Right lobe of liver (tissue), 6 donors: ENCODE measurements at regions not wholly inside any gene's neighbourhood (a gene's known extent, or its start where the extent isn't known, plus 50 kb on each side); places are given as distances from the start of the nearest gene placed in this dataset.
A peak's percentile ranks its signal among the peaks of the same experiment; 100 is the strongest.

ENCODE experiments used
- ATAC-seq, 4 donors: fragments of 200-7000 bp; cut with Tn5 transposase; one replicate each; pipeline ENCODE4 v1.9.1; 2020; ENCODE audit warnings: mild to moderate bottlenecking in 4 of 4, moderate library complexity in 4 of 4
- DNase-seq, 3 donors: peaks; one replicate each; pipeline ENCODE4 v3.0.0-alpha.2; 2020
- H3K27ac ChIP-seq, 3 donors: fragments of 200-600 bp; one replicate each; pipeline ENCODE4 v1.8.0; 2022
- H3K27me3 ChIP-seq, 2 donors: fragments of 200-600 bp; one replicate each; pipeline ENCODE4 v1.8.0; 2022
- H3K36me3 ChIP-seq, 4 donors: fragments of 200-600 bp; sonication (generic) in 1 of 4; one replicate each; pipeline versions ENCODE4 v1.5.1 to v1.8.0; 2017 to 2022; ENCODE audit warnings: control low read depth in 1 of 4
- H3K4me1 ChIP-seq, 4 donors: fragments of 200-600 bp; sonication (generic) in 1 of 4; one replicate each; pipeline versions ENCODE4 v1.5.1 to v1.8.0; 2017 to 2022; ENCODE audit warnings: control low read depth in 1 of 4
- H3K4me3 ChIP-seq, 3 donors: fragments of 200-600 bp; one replicate each; pipeline ENCODE4 v1.8.0; 2022
- H3K9me3 ChIP-seq, 4 donors: fragments of 200-600 bp; sonication (generic) in 1 of 4; one replicate each; pipeline versions ENCODE4 v1.5.1 to v1.8.0; 2017 to 2022; ENCODE audit warnings: control low read depth in 1 of 4
- POLR2A ChIP-seq: fragments of 450-650 bp; IDR thresholded peaks from one replicate; pipeline ENCODE4 v1.6.1; 2017; ENCODE audit warnings: antibody characterized with exemption, mild to moderate bottlenecking
- WGBS: methylation state at CpG from one replicate; pipeline ENCODE4 v1.1.6; 2018; ENCODE audit warnings: low coverage, low lambda C conversion rate; ENCODE audit not compliant: insufficient coverage; ENCODE audit errors: missing lambda C conversion rate; 5-methylcytosine and 5-hydroxymethylcytosine counted together
- intact Hi-C, 2 donors: fragments of 100-400 bp; cut with DNase I; formaldehyde crosslinking; loops; one replicate each; pipeline versions ENCODE4 v1.11.2 to v1.14.1; 2022
- TF ChIP-seq, protein P1 (sequence below), 4 donors: fragments of 200-600 bp in 3 of 4; fragments of 450-650 bp in 1 of 4; IDR thresholded peaks; one replicate each; pipeline versions ENCODE4 v1.5.1 to v1.8.0; 2016 to 2022; ENCODE audit warnings: antibody characterized with exemption in 4 of 4, mild to moderate bottlenecking in 2 of 4
- donor health status: DM: no; HTN: yes; CAD: no.
- donor health status: DM: no; HTN: no; CAD: no.
- donor health status: DM: no; HTN: no; CAD: no.
- donor health status: DM: no; HTN: yes; CAD: no.
- donor health status: DM: no; HTN: yes; CAD: no.

DNA sequence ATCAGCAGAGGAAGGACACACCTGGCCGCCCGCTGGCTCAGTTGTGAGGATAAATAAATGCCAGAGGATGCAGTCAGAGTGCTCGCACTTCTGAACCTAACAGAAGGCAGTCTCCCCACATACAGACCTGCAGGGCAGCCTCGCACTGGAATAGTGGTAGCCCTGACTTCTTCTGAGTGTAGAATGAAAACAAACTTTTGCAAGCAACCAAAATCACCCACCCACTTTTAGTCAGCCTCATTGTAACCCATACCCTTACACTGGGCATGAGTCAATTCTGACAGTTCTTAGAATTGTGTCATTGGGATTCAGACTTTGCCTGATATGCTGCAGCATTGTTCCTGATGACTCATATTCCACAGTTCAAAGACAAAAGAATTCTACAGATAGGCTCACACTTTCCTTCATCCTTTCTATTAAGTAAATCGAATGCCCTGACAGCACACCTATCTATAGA is 167.0 kb upstream of the CDK1 start:
- ATAC-seq (peak in 1 of 4 donors; percentile 82), DNase-seq (no peak)
- Histone ChIP-seq H3K27me3 (no peaks in the 10 kb centered on the region), H3K4me1 (no peaks in the 10 kb centered on the region), H3K4me3 (no peak overlapping the region), H3K36me3 (no peaks in the 10 kb centered on the region), H3K9me3 (no peaks in the 10 kb centered on the region), H3K27ac (no peak overlapping the region)
- TF ChIP-seq POLR2A, result no peak
- TF ChIP-seq, protein P1, sequence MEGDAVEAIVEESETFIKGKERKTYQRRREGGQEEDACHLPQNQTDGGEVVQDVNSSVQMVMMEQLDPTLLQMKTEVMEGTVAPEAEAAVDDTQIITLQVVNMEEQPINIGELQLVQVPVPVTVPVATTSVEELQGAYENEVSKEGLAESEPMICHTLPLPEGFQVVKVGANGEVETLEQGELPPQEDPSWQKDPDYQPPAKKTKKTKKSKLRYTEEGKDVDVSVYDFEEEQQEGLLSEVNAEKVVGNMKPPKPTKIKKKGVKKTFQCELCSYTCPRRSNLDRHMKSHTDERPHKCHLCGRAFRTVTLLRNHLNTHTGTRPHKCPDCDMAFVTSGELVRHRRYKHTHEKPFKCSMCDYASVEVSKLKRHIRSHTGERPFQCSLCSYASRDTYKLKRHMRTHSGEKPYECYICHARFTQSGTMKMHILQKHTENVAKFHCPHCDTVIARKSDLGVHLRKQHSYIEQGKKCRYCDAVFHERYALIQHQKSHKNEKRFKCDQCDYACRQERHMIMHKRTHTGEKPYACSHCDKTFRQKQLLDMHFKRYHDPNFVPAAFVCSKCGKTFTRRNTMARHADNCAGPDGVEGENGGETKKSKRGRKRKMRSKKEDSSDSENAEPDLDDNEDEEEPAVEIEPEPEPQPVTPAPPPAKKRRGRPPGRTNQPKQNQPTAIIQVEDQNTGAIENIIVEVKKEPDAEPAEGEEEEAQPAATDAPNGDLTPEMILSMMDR (IDR thresholded peaks at IDR 0.05), result no peak
- intact Hi-C loops, result no loop called here
- 81% methylated on average over 5 of the region's 5 CpGs for WGBS

DNA sequence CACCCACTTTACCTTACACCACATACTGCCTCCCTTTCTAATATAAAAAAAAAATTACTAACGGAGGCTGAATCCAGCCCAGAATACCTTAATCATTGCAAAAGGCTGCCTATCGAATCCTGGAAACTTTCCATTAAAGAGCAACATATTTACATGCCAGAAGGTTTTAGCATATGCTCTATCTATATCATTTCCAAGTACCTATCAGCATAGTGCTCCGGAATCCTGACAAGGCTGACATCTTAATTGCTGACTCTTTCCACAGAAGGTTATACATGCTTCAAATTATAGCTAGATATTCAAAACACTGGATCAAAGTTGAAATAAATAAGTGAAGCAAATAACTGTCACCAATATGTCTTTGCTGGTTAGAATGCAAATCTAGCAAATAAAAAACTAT is 170.9 kb upstream of the CDK1 start:
- 76% methylated on average over 3 of the region's 3 CpGs for WGBS
- intact Hi-C loops, result no loop called here
- Histone ChIP-seq H3K36me3 (no peaks in the 10 kb centered on the region), H3K27me3 (no peaks in the 10 kb centered on the region), H3K27ac (no peak overlapping the region), H3K4me1 (no peaks in the 10 kb centered on the region), H3K9me3 (no peaks in the 10 kb centered on the region), H3K4me3 (no peak overlapping the region)
- ATAC-seq (no peak), DNase-seq (no peak)
- no peak for TF ChIP-seq POLR2A
- TF ChIP-seq, protein P1 (IDR thresholded peaks at IDR 0.05), result no peak

DNA sequence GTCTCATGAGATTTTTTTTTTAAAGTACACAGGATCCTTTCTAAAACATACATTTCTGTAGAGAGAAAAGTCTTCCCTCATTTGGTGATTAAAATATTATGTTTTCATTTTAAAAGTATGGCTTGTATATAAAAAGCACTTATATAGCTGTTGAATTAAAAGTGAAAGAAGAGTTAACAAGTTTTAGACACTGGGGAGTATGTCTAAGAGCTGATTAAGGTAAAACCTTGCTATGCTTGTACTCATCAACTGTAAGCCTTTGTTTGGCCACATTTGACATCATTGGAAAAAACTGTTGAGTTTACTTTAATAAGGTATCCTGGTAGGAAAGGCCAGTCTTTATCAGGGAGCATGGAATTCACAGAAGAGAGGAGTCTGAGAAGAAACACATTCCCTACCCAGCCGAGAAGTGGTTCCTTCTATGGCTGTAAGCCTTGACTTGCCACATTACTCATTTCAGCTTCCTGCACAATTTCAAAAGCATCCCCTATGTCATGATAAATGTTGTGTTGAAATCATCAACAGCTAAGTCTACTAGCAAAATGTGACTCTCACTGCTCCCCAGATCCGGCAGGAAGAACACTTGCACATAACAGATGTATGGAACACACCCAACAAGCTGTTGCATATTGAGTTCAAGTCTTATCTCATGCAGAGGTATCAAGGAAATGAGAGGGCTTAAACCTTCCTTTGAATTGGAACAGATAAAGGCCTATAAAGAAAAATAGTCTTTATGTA is 171.8 kb upstream of the CDK1 start:
- H3K4me3 ChIP-seq, result no peak overlapping the region
- H3K27ac ChIP-seq, result no peak overlapping the region
- no peaks in the 10 kb centered on the region for H3K9me3 ChIP-seq
- WGBS, result 35% methylated on average over 2 of the region's 2 CpGs
- no peak for TF ChIP-seq POLR2A
- TF ChIP-seq, protein P1 (IDR thresholded peaks at IDR 0.05), result no peak
- ATAC-seq (no peak), DNase-seq (no peak)
- no peaks in the 10 kb centered on the region for H3K4me1 ChIP-seq
- no peaks in the 10 kb centered on the region for H3K36me3 ChIP-seq
- intact Hi-C loops, result no loop called here
- H3K27me3 ChIP-seq, result no peaks in the 10 kb centered on the region

DNA sequence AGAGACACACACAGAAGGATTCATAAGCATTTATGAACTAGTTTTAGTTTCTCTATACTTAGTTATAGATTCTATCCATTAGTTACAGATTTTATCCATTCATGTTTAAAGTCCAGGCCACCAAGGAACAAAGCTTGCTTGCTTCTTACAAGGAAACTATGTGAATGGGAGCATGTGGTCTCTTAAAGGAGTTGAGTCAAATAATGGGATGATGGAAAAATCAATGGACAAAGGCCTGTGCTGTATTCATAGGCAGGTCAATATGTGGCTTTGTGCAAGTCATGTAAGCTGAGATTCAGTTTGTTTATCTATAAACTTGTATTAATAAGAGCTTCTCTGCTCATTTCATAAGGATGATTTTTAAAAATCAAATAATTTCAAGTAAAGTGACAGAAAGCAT is 172.8 kb upstream of the CDK1 start:
- DNase-seq (no peak), ATAC-seq (no peak)
- H3K4me1 ChIP-seq, result no peaks in the 10 kb centered on the region
- H3K27me3 ChIP-seq, result no peaks in the 10 kb centered on the region
- TF ChIP-seq, protein P1 (IDR thresholded peaks at IDR 0.05), result no peak
- TF ChIP-seq POLR2A, result no peak
- H3K27ac ChIP-seq, result no peak overlapping the region
- no peaks in the 10 kb centered on the region for H3K36me3 ChIP-seq
- intact Hi-C loops, result no loop called here
- no peak overlapping the region for H3K4me3 ChIP-seq
- H3K9me3 ChIP-seq, result no peaks in the 10 kb centered on the region
